SU-DHL-6 (cell line): ENCODE measurements at regions not wholly inside any gene's neighbourhood (a gene's known extent, or its start where the extent isn't known, plus 50 kb on each side); places are given as distances from the start of the nearest gene placed in this dataset.

Experiments used
- H2AFZ ChIP-seq: fragments of 200-600 bp; sonication (generic); 2 replicates; pipeline ENCODE4 v1.6.1; 2014; ENCODE audit warnings: low read depth, mild to moderate bottlenecking, moderate library complexity, mixed read lengths, antibody characterized with exemption, low read length; ENCODE audit not compliant: severe bottlenecking
- H3F3A ChIP-seq: fragments of 200-600 bp; shearing (Covaris generic); 2 replicates; pipeline ENCODE4 v1.6.0; 2016; ENCODE audit warnings: antibody characterized with exemption, mild to moderate bottlenecking; ENCODE audit not compliant: insufficient read depth
- H3K27ac ChIP-seq: fragments of 200-600 bp; sonication (generic); 2 replicates; pipeline ENCODE4 v1.5.1; 2016; ENCODE audit warnings: low read depth, mild to moderate bottlenecking, low read length, moderate library complexity, mixed read lengths
- H3K27me3 ChIP-seq: fragments of 200-600 bp; sonication (generic), shearing (Covaris generic); 2 replicates; pipeline ENCODE4 v1.6.0; 2014; ENCODE audit warnings: mild to moderate bottlenecking, low read length
- H3K36me3 ChIP-seq: fragments of 200-600 bp; sonication (generic); 2 replicates; pipeline ENCODE4 v1.6.1; 2014; ENCODE audit warnings: mild to moderate bottlenecking, low read length, mixed read lengths
- H3K4me2 ChIP-seq: fragments of 300-600, 200-600 bp; shearing (Covaris generic), sonication (generic); 2 replicates; pipeline ENCODE4 v1.6.0; 2014; ENCODE audit warnings: low read length, low read depth, mild to moderate bottlenecking; ENCODE audit not compliant: poor library complexity, severe bottlenecking
- H3K4me3 ChIP-seq: fragments of 200-600 bp; sonication (generic); 2 replicates; pipeline ENCODE4 v1.5.1; 2014; ENCODE audit warnings: antibody characterized with exemption, low read length, mild to moderate bottlenecking, mixed read lengths; ENCODE audit not compliant: insufficient read depth, poor library complexity, severe bottlenecking
- H3K79me2 ChIP-seq: fragments of 200-600 bp; sonication (generic); 2 replicates; pipeline ENCODE4 v1.6.1; 2014; ENCODE audit warnings: mild to moderate bottlenecking, low read length, moderate library complexity; ENCODE audit not compliant: insufficient read depth
- H3K9ac ChIP-seq: fragments of 200-600 bp; sonication (generic); 2 replicates; pipeline ENCODE4 v1.7.0; 2014; ENCODE audit warnings: mild to moderate bottlenecking, low read length
- H3K9me2 ChIP-seq: fragments of 200-600 bp; sonication (generic); replicated peaks from 2 replicates; pipeline ENCODE4 v1.6.1; 2014; ENCODE audit warnings: low read length; ENCODE audit not compliant: insufficient read depth
- H3K9me3 ChIP-seq: fragments of 200-600 bp; sonication (generic); 2 replicates; pipeline ENCODE4 v1.6.1; 2014; ENCODE audit warnings: low read length, mixed read lengths; ENCODE audit not compliant: insufficient read depth
- H4K20me1 ChIP-seq: fragments of 200-600 bp; sonication (generic); 2 replicates; pipeline ENCODE4 v1.6.1; 2014; ENCODE audit warnings: low read depth, mild to moderate bottlenecking, antibody characterized with exemption, low read length, moderate library complexity, mixed read lengths
- EZH2phosphoT487 ChIP-seq: fragments of 200-600 bp; sonication (generic), shearing (Covaris generic); conservative IDR thresholded peaks from 2 replicates; pipeline ENCODE4 v1.6.1; 2018; ENCODE audit warnings: mild to moderate bottlenecking, antibody characterized with exemption, low read length, moderate library complexity, mixed read lengths
- TF ChIP-seq, protein P1 (sequence below): fragments of 200-600 bp; sonication (generic); IDR thresholded peaks from one replicate; pipeline ENCODE4 v1.5.1; 2017; ENCODE audit warnings: antibody characterized with exemption, mild to moderate bottlenecking, low read length, moderate library complexity; ENCODE audit not compliant: insufficient read depth, poor library complexity, severe bottlenecking

- Histone ChIP-seq H3K4me3 (no peak overlapping the region), H2AFZ (no peak overlapping the region), H4K20me1 (no peaks in the 10 kb centered on the region), H3K79me2 (no peaks in the 10 kb centered on the region), H3F3A (no peaks in the 10 kb centered on the region), H3K27me3 (no peaks in the 10 kb centered on the region), H3K9me3 (no peaks in the 10 kb centered on the region), H3K9me2 (no peaks in the 10 kb centered on the region), H3K4me2 (no peak overlapping the region), H3K27ac (no peak overlapping the region), H3K9ac (no peak overlapping the region), H3K36me3 (no peaks in the 10 kb centered on the region)
- no peak for TF ChIP-seq EZH2phosphoT487
- TF ChIP-seq, protein P1, sequence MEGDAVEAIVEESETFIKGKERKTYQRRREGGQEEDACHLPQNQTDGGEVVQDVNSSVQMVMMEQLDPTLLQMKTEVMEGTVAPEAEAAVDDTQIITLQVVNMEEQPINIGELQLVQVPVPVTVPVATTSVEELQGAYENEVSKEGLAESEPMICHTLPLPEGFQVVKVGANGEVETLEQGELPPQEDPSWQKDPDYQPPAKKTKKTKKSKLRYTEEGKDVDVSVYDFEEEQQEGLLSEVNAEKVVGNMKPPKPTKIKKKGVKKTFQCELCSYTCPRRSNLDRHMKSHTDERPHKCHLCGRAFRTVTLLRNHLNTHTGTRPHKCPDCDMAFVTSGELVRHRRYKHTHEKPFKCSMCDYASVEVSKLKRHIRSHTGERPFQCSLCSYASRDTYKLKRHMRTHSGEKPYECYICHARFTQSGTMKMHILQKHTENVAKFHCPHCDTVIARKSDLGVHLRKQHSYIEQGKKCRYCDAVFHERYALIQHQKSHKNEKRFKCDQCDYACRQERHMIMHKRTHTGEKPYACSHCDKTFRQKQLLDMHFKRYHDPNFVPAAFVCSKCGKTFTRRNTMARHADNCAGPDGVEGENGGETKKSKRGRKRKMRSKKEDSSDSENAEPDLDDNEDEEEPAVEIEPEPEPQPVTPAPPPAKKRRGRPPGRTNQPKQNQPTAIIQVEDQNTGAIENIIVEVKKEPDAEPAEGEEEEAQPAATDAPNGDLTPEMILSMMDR: no peak
These were observed 138.5 kb upstream of the DLX2 start for GRCh38 chr2:172241222-172241621.

DNA sequence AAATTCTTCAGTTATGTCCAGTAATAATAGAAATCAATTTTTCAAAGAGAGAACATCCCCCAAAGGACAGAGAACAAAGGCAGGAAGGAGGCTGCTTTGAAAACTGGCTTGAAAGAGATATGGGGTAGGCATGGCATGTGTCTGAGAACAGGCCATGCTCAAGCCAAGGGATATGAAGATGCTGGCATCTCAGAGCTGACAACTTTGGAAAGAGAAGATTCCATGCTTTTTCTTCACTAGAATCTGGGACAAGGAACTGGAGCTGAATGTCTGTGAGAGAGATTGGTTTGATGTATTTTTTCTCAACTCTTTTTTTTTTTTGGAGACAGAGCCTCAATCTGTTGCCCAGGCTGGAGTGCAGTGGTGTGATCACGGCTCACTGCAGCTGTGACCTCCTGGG is 139.8 kb upstream of the DLX2 start:
- TF ChIP-seq EZH2phosphoT487: no peak
- TF ChIP-seq, protein P1: no peak
- Histone ChIP-seq H3K79me2 (no peaks in the 10 kb centered on the region), H3K9ac (no peak overlapping the region), H3K4me3 (no peak overlapping the region), H3F3A (no peaks in the 10 kb centered on the region), H2AFZ (no peak overlapping the region), H3K36me3 (no peaks in the 10 kb centered on the region), H4K20me1 (no peaks in the 10 kb centered on the region), H3K4me2 (no peak overlapping the region), H3K27me3 (no peaks in the 10 kb centered on the region), H3K9me2 (no peaks in the 10 kb centered on the region), H3K9me3 (no peaks in the 10 kb centered on the region), H3K27ac (no peak overlapping the region)

DNA sequence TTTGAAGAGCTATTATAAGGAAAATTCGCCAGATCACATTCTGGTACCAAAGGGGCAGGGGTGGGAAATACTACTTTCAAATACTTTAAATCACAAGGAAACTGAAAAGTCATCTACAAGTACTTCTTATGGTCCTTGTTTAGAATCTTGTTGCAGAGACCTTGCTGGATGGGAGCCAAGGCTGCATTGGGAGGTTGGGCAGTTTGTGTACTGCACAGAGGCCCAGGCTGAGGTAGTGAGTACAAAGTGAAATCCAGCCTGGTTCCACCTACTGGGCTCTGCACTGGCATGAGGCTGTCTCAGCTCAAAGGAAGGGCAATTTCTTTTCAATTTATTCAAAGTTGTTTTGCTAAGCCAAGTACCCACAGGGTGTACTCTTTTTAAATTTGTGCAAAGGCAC is 140.3 kb upstream of the DLX2 start:
- Histone ChIP-seq H2AFZ (no peak overlapping the region), H3F3A (no peaks in the 10 kb centered on the region)

More for the DNA sequence above, 140.3 kb upstream of the DLX2 start:
- H3K4me3 ChIP-seq: no peak overlapping the region
- no peaks in the 10 kb centered on the region for H4K20me1 ChIP-seq
- H3K27me3 ChIP-seq: no peaks in the 10 kb centered on the region
- no peaks in the 10 kb centered on the region for H3K79me2 ChIP-seq
- H3K27ac ChIP-seq: no peak overlapping the region
- no peaks in the 10 kb centered on the region for H3K9me2 ChIP-seq
- no peak overlapping the region for H3K9ac ChIP-seq
- no peaks in the 10 kb centered on the region for H3K36me3 ChIP-seq
- H3K9me3 ChIP-seq: no peaks in the 10 kb centered on the region
- TF ChIP-seq, protein P1: no peak
- no peak for TF ChIP-seq EZH2phosphoT487
- H3K4me2 ChIP-seq: no peak overlapping the region
